K562 (cell line): ENCODE measurements at regions not wholly inside any gene's neighbourhood (a gene's known extent, or its start where the extent isn't known, plus 50 kb on each side); places are given as distances from the start of the nearest gene placed in this dataset.

Experiments
- ATAC-seq: fragments of 200-7000 bp; cut with Tn5 transposase; 3 replicates; pipeline ENCODE4 v1.9.1; 2020; ENCODE audit warnings: moderate library complexity
- BruUV-seq: library from RNA; stranded (reverse); fragments of 400-500 nt; replicated peaks from 2 replicates; lab custom pipeline; 2021; lab: Mats Ljungman, UMichigan
- CTCF ChIA-PET: fragments of 300-600 bp; formaldehyde crosslinking; extraction: SDS; loops from one replicate; lab custom pipeline; 2021; ENCODE audit warnings: low intra/inter-chr PET ratio; lab: Yijun Ruan, JAX
- POLR2A ChIA-PET: fragments of 300-600, 350-650 bp; sonication (Branson Sonifier 250); formaldehyde crosslinking; extraction: SDS; loops from one replicate; lab custom pipeline; 2021; ENCODE audit warnings: antibody characterized with exemption, inconsistent platforms; lab: Yijun Ruan, JAX
- DNase-seq, 4 experiments: peaks; one replicate each; pipeline versions ENCODE4 v3.0.0 to v3.0.0-alpha.2; 2011 to 2018; ENCODE audit warnings: low spot score in 3 of 4, mixed read lengths in 3 of 4; ENCODE audit errors: extremely low read depth in 1 of 4
- FAIRE-seq: peaks from 2 replicates; lab custom pipeline; 2011; peaks lifted over from hg19 to GRCh38; lab: Jason Lieb, UNC
- H2AFZ ChIP-seq: 2 replicates; pipeline ENCODE4 v1.6.0; 2011; ENCODE audit warnings: low read depth, low read length, control low read depth, inconsistent platforms
- H3K27ac ChIP-seq: fragments of 200-600 bp; 3 replicates; pipeline ENCODE4 v1.8.0; 2011; ENCODE audit warnings: low read depth, mild to moderate bottlenecking, control low read depth, inconsistent platforms, low read length, moderate library complexity, mixed read lengths; ENCODE audit errors: extremely low read depth
- H3K27me3 ChIP-seq, 2 experiments: fragments of 300-600 bp in 1 of 2; 2 replicates in 1 of 2; 3 replicates in 1 of 2; pipeline versions ENCODE4 v1.6.0 to v1.8.0; 2011; ENCODE audit warnings: inconsistent platforms in 2 of 2, low read length in 2 of 2, mild to moderate bottlenecking in 1 of 2, mixed read lengths in 1 of 2, moderate library complexity in 1 of 2; ENCODE audit not compliant: control insufficient read depth in 2 of 2, insufficient read depth in 2 of 2
- H3K36me3 ChIP-seq: fragments of 300-600 bp; 3 replicates; pipeline ENCODE4 v1.8.0; 2011; ENCODE audit warnings: mild to moderate bottlenecking, low read length, inconsistent platforms; ENCODE audit not compliant: control insufficient read depth, insufficient read depth
- H3K4me1 ChIP-seq, 2 experiments: fragments of 200-600 bp in 1 of 2; replicated peaks in 1 of 2; 2 replicates in 1 of 2; 3 replicates in 1 of 2; pipeline versions ENCODE4 v1.5.1 to v1.8.0; 2011; ENCODE audit warnings: inconsistent platforms in 2 of 2, low read length in 2 of 2, mild to moderate bottlenecking in 1 of 2, mixed read lengths in 1 of 2, moderate library complexity in 1 of 2; ENCODE audit not compliant: control insufficient read depth in 2 of 2, insufficient read depth in 2 of 2
- H3K4me2 ChIP-seq: 2 replicates; pipeline ENCODE4 v1.6.1; 2011; ENCODE audit warnings: low read length, control low read depth, inconsistent platforms, mixed read lengths; ENCODE audit not compliant: insufficient read depth
- H3K4me3 ChIP-seq: fragments of 200-600 bp; sonication (generic), shearing (Covaris generic); 2 replicates; pipeline ENCODE4 v1.5.1; 2016; ENCODE audit warnings: control low read depth, inconsistent platforms
- H3K79me2 ChIP-seq: fragments of 200-600 bp; 3 replicates; pipeline ENCODE4 v1.8.0; 2011; ENCODE audit warnings: low read length, inconsistent platforms; ENCODE audit not compliant: control insufficient read depth, insufficient read depth
- H3K9ac ChIP-seq, 2 experiments: 2 replicates each; pipeline versions ENCODE4 v1.6.0 to v1.6.1; 2011; ENCODE audit warnings: low read depth in 2 of 2, low read length in 2 of 2, control low read depth in 1 of 2, inconsistent platforms in 1 of 2, mild to moderate bottlenecking in 1 of 2, mixed read lengths in 1 of 2; ENCODE audit not compliant: insufficient read depth in 1 of 2
- H3K9me1 ChIP-seq: one replicate; pipeline ENCODE4 v1.6.0; 2011; ENCODE audit warnings: inconsistent platforms, mild to moderate bottlenecking, low read length, moderate library complexity; ENCODE audit not compliant: control insufficient read depth, insufficient read depth
- H3K9me3 ChIP-seq: replicated peaks from 2 replicates; pipeline ENCODE4 v1.5.1; 2011; ENCODE audit warnings: low read depth, low read length, inconsistent platforms; ENCODE audit not compliant: control insufficient read depth, insufficient read depth
- H4K20me1 ChIP-seq: replicated peaks from 2 replicates; pipeline ENCODE4 v1.6.1; 2011; ENCODE audit warnings: low read length, inconsistent platforms, mixed read lengths; ENCODE audit not compliant: control insufficient read depth, insufficient read depth
- BDP1 ChIP-seq: IDR thresholded peaks from 3 replicates; pipeline ENCODE4 v1.6.1; 2011; ENCODE audit not compliant: insufficient read length, insufficient read depth
- BHLHE40 ChIP-seq: IDR thresholded peaks from 2 replicates; pipeline ENCODE4 v1.6.1; 2011; ENCODE audit warnings: low read length, improper control_type of control experiment
- CCAR2 ChIP-seq: fragments of 200-400 bp; formaldehyde crosslinking; IDR thresholded peaks from 2 replicates; pipeline ENCODE4 v1.6.1; 2017; ENCODE audit warnings: mild to moderate bottlenecking, low read depth, low read length
- CHAMP1 ChIP-seq: fragments of 450-650 bp; IDR thresholded peaks from 2 replicates; pipeline ENCODE4 v1.6.1; 2016; ENCODE audit warnings: mild to moderate bottlenecking
- ERF ChIP-seq: fragments of 450-650 bp; formaldehyde crosslinking; IDR thresholded peaks from 2 replicates; pipeline ENCODE4 v1.4.0; 2020; ENCODE audit warnings: mild to moderate bottlenecking, mixed read lengths
- GATA2 ChIP-seq: sonication (generic); formaldehyde crosslinking; IDR thresholded peaks from 2 replicates; pipeline ENCODE4 v1.4.0; 2020; ENCODE audit warnings: mild to moderate bottlenecking, missing genetic modification reagents
- KAT7 ChIP-seq: sonication (generic); formaldehyde crosslinking; IDR thresholded peaks from 2 replicates; pipeline ENCODE4 v1.8.0; 2022; ENCODE audit warnings: missing genetic modification reagents, mild to moderate bottlenecking, borderline replicate concordance
- KLF16 ChIP-seq: IDR thresholded peaks from 2 replicates; pipeline ENCODE4 v1.6.1; 2016; ENCODE audit warnings: antibody characterized with exemption
- NR1H2 ChIP-seq: sonication (generic); formaldehyde crosslinking; IDR thresholded peaks from 2 replicates; pipeline ENCODE4 v1.4.0; 2020; ENCODE audit warnings: mild to moderate bottlenecking, missing genetic modification reagents
- PHF20 ChIP-seq: fragments of 450-650 bp; IDR thresholded peaks from 2 replicates; pipeline ENCODE4 v1.6.1; 2018; ENCODE audit not compliant: partially characterized antibody
- POLR2A ChIP-seq: fragments of 450-650 bp; conservative IDR thresholded peaks from 2 replicates; pipeline ENCODE4 v1.6.1; 2016
- RHOXF2B ChIP-seq: fragments of 250-450 bp; sonication (Bioruptor Pico); conservative IDR thresholded peaks from 2 replicates; pipeline ENCODE4 v1.5.1; 2021
- SIRT6 ChIP-seq: IDR thresholded peaks from one replicate; pipeline ENCODE4 v1.6.1; 2012; ENCODE audit warnings: low read depth, mild to moderate bottlenecking, control low read depth, inconsistent platforms, low read length, moderate library complexity
- ZNF184 ChIP-seq: sonication (generic); formaldehyde crosslinking; IDR thresholded peaks from 2 replicates; pipeline ENCODE4 v1.5.0; 2020; ENCODE audit warnings: missing genetic modification reagents
- ZNF395 ChIP-seq: fragments of 200-800 bp; sonication (Bioruptor generic); IDR thresholded peaks from 2 replicates; pipeline ENCODE4 v1.6.1; 2017; ENCODE audit warnings: missing genetic modification characterization, missing compliant biosample characterization
- WGBS: fragments of 100-300 bp; shearing (Covaris generic); methylation state at CpG from one replicate; pipeline ENCODE4 v1.1.6; 2016; ENCODE audit warnings: low coverage, mixed read lengths; ENCODE audit not compliant: insufficient coverage; ENCODE audit errors: missing lambda C conversion rate; 5-methylcytosine and 5-hydroxymethylcytosine counted together
- in situ Hi-C: fragments of 300-500 bp; cut with MboI; formaldehyde crosslinking; loops from 4 replicates; pipeline ENCODE4 v1.15.0; 2018; ENCODE audit warnings: inconsistent platforms, mixed read lengths
- intact Hi-C: fragments of 100-400 bp; cut with micrococcal nuclease; formaldehyde crosslinking; loops from 2 replicates; pipeline ENCODE4 v1.14.2; 2022
- TF ChIP-seq, protein P1 (sequence below), 3 experiments: fragments of 200-800 bp in 1 of 3; sonication (Bioruptor generic) in 1 of 3; sonication (generic) in 1 of 3; formaldehyde crosslinking in 1 of 3; IDR thresholded peaks; 2 replicates each; pipeline versions ENCODE4 v1.6.1 to v1.8.0; 2016 to 2022; ENCODE audit warnings: mild to moderate bottlenecking in 2 of 3, missing compliant biosample characterization in 2 of 3, missing genetic modification characterization in 2 of 3, missing genetic modification reagents in 1 of 3

GRCh38 chr12:88880051-88880450 is 299.8 kb upstream of the KITLG start:
- CTCF ChIA-PET, result no interaction called here
- FAIRE-seq, result no peak
- H3K27me3 ChIP-seq, result no peaks in the 10 kb centered on the region

DNA sequence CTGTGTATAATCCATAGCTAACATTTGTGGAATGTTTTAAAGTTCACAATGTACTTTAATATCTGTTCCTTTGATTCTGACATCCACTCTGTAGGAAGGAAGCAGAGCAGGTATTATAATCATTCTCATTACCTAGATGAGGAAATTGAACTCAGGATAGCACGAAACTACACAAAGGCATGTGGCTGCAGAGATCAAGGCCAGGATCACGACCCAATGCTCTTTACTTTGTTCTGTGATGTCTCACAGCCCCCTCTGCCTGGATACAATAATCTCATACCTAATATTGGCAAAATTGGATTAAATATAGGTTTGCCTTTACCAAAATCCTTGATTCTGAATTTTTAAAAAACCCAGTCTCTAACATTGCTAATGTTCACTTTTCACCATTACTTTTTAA is 298.0 kb upstream of the KITLG start:
- Histone ChIP-seq H3K9ac (no peak overlapping the region), H2AFZ (no peak overlapping the region), H3K27ac (no peak overlapping the region), H3K9me1 (no peaks in the 10 kb centered on the region), H3K4me3 (no peak overlapping the region), H3K4me2 (no peak overlapping the region), H3K9me3 (no peaks in the 10 kb centered on the region), H4K20me1 (no peaks in the 10 kb centered on the region), H3K36me3 (no peaks in the 10 kb centered on the region), H3K4me1 (no peaks in the 10 kb centered on the region), H3K79me2 (no peaks in the 10 kb centered on the region), H3K27me3 (no peaks in the 10 kb centered on the region)
- ATAC-seq (no peak), DNase-seq (no peak), FAIRE-seq (no peak)
- intact Hi-C loops, result no loop called here
- in situ Hi-C loops, result no loop called here
- ChIA-PET CTCF (no interaction called here), POLR2A (no interaction called here)
- 0% methylated on average over 2 of the region's 2 CpGs for WGBS
- BruUV-seq, result no TSS peak
- TF ChIP-seq CHAMP1 (no peak), RHOXF2B (CRISPR knock-in tag) (no peak), KLF16 (no peak), ZNF395 (CRISPR knock-in tag) (no peak), CCAR2 (no peak), SIRT6 (no peak), POLR2A (no peak), NR1H2 (CRISPR knock-in tag) (no peak), ZNF184 (CRISPR knock-in tag) (no peak), PHF20 (no peak)
- TF ChIP-seq, protein P1, sequence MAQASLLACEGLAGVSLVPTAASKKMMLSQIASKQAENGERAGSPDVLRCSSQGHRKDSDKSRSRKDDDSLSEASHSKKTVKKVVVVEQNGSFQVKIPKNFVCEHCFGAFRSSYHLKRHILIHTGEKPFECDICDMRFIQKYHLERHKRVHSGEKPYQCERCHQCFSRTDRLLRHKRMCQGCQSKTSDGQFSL (CRISPR knock-in tag; IDR thresholded peaks at IDR 0.05), result no peak
- TF ChIP-seq, protein P1 (tag; IDR thresholded peaks at IDR 0.05), result no peak

More at GRCh38 chr12:88880051-88880450, 299.8 kb upstream of the KITLG start:
- H3K9me1 ChIP-seq, result no peaks in the 10 kb centered on the region
- no peak for TF ChIP-seq GATA2 (CRISPR knock-in tag)
- no peak for TF ChIP-seq BHLHE40
- no peak for TF ChIP-seq BDP1
- TF ChIP-seq ERF, result no peak
- TF ChIP-seq KAT7 (CRISPR knock-in tag), result no peak
- POLR2A ChIA-PET, result no interaction called here
- H3K4me1 ChIP-seq, result no peaks in the 10 kb centered on the region
- BruUV-seq, result no TSS peak
- in situ Hi-C loops (no loop called here), intact Hi-C loops (no loop called here)
- DNase-seq (no peak), ATAC-seq (no peak)
- H3K4me3 ChIP-seq, result no peak overlapping the region
- H3K9ac ChIP-seq, result no peak overlapping the region
- H4K20me1 ChIP-seq, result no peaks in the 10 kb centered on the region
- no peaks in the 10 kb centered on the region for H3K79me2 ChIP-seq
- H3K27ac ChIP-seq, result no peak overlapping the region
- H2AFZ ChIP-seq, result no peak overlapping the region
- no peaks in the 10 kb centered on the region for H3K36me3 ChIP-seq
- no peaks in the 10 kb centered on the region for H3K9me3 ChIP-seq
- no peak overlapping the region for H3K4me2 ChIP-seq
- WGBS, result 2% methylated on average over 2 of the region's 2 CpGs
